H1 (cell line): ENCODE measurements at regions not wholly inside any gene's neighbourhood (a gene's known extent, or its start where the extent isn't known, plus 50 kb on each side); places are given as distances from the start of the nearest gene placed in this dataset.

Source experiments
- CTCF ChIA-PET: fragments of 300-600 bp; sonication (Branson Sonifier 250); formaldehyde crosslinking; loops from one replicate; lab custom pipeline; 2021; ENCODE audit not compliant: partially characterized antibody; lab: Charles Lee
- POLR2A ChIA-PET: fragments of 300-600 bp; sonication (Branson Sonifier 250); formaldehyde crosslinking; loops from one replicate; lab custom pipeline; 2021; ENCODE audit warnings: inconsistent platforms; ENCODE audit not compliant: partially characterized antibody; lab: Charles Lee
- DNase-seq, 2 experiments: peaks; one replicate each; pipeline versions ENCODE4 v3.0.0 to v3.0.0-alpha.2; 2010 to 2022; ENCODE audit warnings: low spot score in 2 of 2, low read depth in 1 of 2, mixed read lengths in 1 of 2
- FAIRE-seq: peaks from 2 replicates; lab custom pipeline; 2011; peaks lifted over from hg19 to GRCh38; lab: Jason Lieb, UNC
- H2AFZ ChIP-seq: 2 replicates; pipeline ENCODE4 v1.8.1; 2012; ENCODE audit warnings: low read length, inconsistent platforms
- H2AK5ac ChIP-seq: 2 replicates; pipeline ENCODE4 v1.6.1; 2013; ENCODE audit warnings: low read depth, low read length
- H2BK120ac ChIP-seq: replicated peaks from 2 replicates; pipeline ENCODE3; 2013; ENCODE audit warnings: low read depth, low read length, inconsistent platforms
- H2BK12ac ChIP-seq: 2 replicates; pipeline ENCODE4 v1.6.1; 2013; ENCODE audit warnings: low read depth, low read length
- H2BK15ac ChIP-seq: 2 replicates; pipeline ENCODE4 v1.6.1; 2013; ENCODE audit warnings: low read length
- H2BK20ac ChIP-seq: 2 replicates; pipeline ENCODE4 v1.6.1; 2013; ENCODE audit warnings: low read length
- H2BK5ac ChIP-seq: 2 replicates; pipeline ENCODE4 v1.6.1; 2013; ENCODE audit warnings: low read depth, low read length
- H3K14ac ChIP-seq: 2 replicates; pipeline ENCODE4 v1.6.1; 2013; ENCODE audit warnings: inconsistent platforms; ENCODE audit not compliant: insufficient read length
- H3K18ac ChIP-seq: 2 replicates; pipeline ENCODE4 v1.6.1; 2013; ENCODE audit warnings: low read length; ENCODE audit errors: extremely low read depth
- H3K23ac ChIP-seq: 2 replicates; pipeline ENCODE4 v1.6.1; 2013; ENCODE audit warnings: inconsistent platforms; ENCODE audit not compliant: insufficient read length
- H3K23me2 ChIP-seq: 2 replicates; pipeline ENCODE4 v1.6.1; 2013; ENCODE audit warnings: low read depth, low read length
- H3K27ac ChIP-seq: 2 replicates; pipeline ENCODE4 v1.6.1; 2011; ENCODE audit warnings: low read depth, low read length, inconsistent platforms
- H3K27me3 ChIP-seq, 4 experiments: replicated peaks in 1 of 4; 1 replicate in 1 of 4; 2 replicates in 3 of 4; pipeline versions ENCODE4 v1.6.1 to v1.8.1; 2011 to 2013; ENCODE audit warnings: low read length in 3 of 4, mild to moderate bottlenecking in 3 of 4, inconsistent platforms in 2 of 4, mixed read lengths in 2 of 4, moderate library complexity in 1 of 4; ENCODE audit not compliant: control insufficient read depth in 3 of 4, insufficient read depth in 3 of 4; ENCODE audit errors: extremely low read depth in 1 of 4
- H3K36me3 ChIP-seq, 4 experiments: 2 replicates each; pipeline versions ENCODE4 v1.6.1 to v1.8.1; 2011 to 2013; ENCODE audit warnings: mild to moderate bottlenecking in 4 of 4, low read length in 3 of 4, moderate library complexity in 2 of 4, control low read depth in 1 of 4, inconsistent platforms in 1 of 4; ENCODE audit not compliant: insufficient read depth in 4 of 4, control insufficient read depth in 2 of 4
- H3K4ac ChIP-seq: replicated peaks from 2 replicates; pipeline ENCODE3; 2013; ENCODE audit warnings: low read length, low read depth, mixed read lengths, inconsistent platforms; ENCODE audit not compliant: insufficient read length
- H3K4me1 ChIP-seq, 4 experiments: replicated peaks in 1 of 4; 1 replicate in 1 of 4; 2 replicates in 3 of 4; pipeline versions ENCODE4 v1.6.1 to v1.8.1; 2011 to 2013; ENCODE audit warnings: low read length in 3 of 4, inconsistent platforms in 2 of 4, mixed read lengths in 1 of 4; ENCODE audit not compliant: insufficient read depth in 4 of 4, control insufficient read depth in 3 of 4
- H3K4me2 ChIP-seq, 2 experiments: 2 replicates each; pipeline versions ENCODE4 v1.6.1 to v1.8.1; 2011 to 2013; ENCODE audit warnings: low read depth in 2 of 2, low read length in 2 of 2, control low read depth in 1 of 2, inconsistent platforms in 1 of 2, mild to moderate bottlenecking in 1 of 2; ENCODE audit not compliant: insufficient read depth in 1 of 2
- H3K4me3 ChIP-seq, 4 experiments: fragments of 200-600, 300-600 bp in 1 of 4; sonication (generic), shearing (Covaris generic), sonication (Bioruptor Twin) in 1 of 4; 2 replicates each; pipeline versions ENCODE4 v1.5.1 to v1.8.1; 2011 to 2016; ENCODE audit warnings: low read length in 4 of 4, low read depth in 3 of 4, control low read depth in 2 of 4, inconsistent platforms in 2 of 4, mild to moderate bottlenecking in 2 of 4, mixed read lengths in 1 of 4, moderate library complexity in 1 of 4; ENCODE audit not compliant: insufficient read depth in 2 of 4; ENCODE audit errors: extremely low read depth in 1 of 4
- H3K56ac ChIP-seq: replicated peaks from 2 replicates; pipeline ENCODE3; 2013; ENCODE audit warnings: low read depth, mild to moderate bottlenecking, mixed read lengths, low read length, inconsistent platforms; ENCODE audit not compliant: insufficient read length
- H3K79me1 ChIP-seq: 2 replicates; pipeline ENCODE4 v1.6.1; 2013; ENCODE audit warnings: low read depth, low read length, control low read depth
- H3K79me2 ChIP-seq, 2 experiments: 2 replicates each; pipeline versions ENCODE4 v1.6.1 to v1.8.1; 2012 to 2013; ENCODE audit warnings: low read length in 2 of 2, mild to moderate bottlenecking in 2 of 2, inconsistent platforms in 1 of 2; ENCODE audit not compliant: insufficient read depth in 2 of 2, control insufficient read depth in 1 of 2
- H3K9ac ChIP-seq, 4 experiments: replicated peaks in 1 of 4; 1 replicate in 1 of 4; 2 replicates in 3 of 4; pipeline versions ENCODE4 v1.6.1 to v1.8.1; 2011 to 2013; ENCODE audit warnings: low read depth in 3 of 4, low read length in 3 of 4, control low read depth in 2 of 4, mild to moderate bottlenecking in 2 of 4, moderate library complexity in 2 of 4, inconsistent platforms in 1 of 4; ENCODE audit errors: extremely low read depth in 1 of 4
- H3K9me3 ChIP-seq, 2 experiments: 2 replicates each; pipeline versions ENCODE4 v1.6.1 to v1.8.1; 2012 to 2013; ENCODE audit warnings: mild to moderate bottlenecking in 2 of 2, moderate library complexity in 2 of 2, control low read depth in 1 of 2, inconsistent platforms in 1 of 2, low read depth in 1 of 2, low read length in 1 of 2, mixed read lengths in 1 of 2; ENCODE audit not compliant: insufficient read depth in 2 of 2
- H4K20me1 ChIP-seq, 2 experiments: replicated peaks in 1 of 2; 2 replicates each; pipeline versions ENCODE3 to v1.8.1; 2011 to 2013; ENCODE audit warnings: inconsistent platforms in 2 of 2, low read length in 2 of 2, mild to moderate bottlenecking in 1 of 2; ENCODE audit not compliant: insufficient read depth in 2 of 2, control insufficient read depth in 1 of 2
- H4K5ac ChIP-seq: 2 replicates; pipeline ENCODE4 v1.6.1; 2013; ENCODE audit warnings: low read length, low read depth, mixed read lengths, inconsistent platforms; ENCODE audit not compliant: insufficient read length
- H4K8ac ChIP-seq: 2 replicates; pipeline ENCODE4 v1.8.0; 2013; ENCODE audit warnings: mild to moderate bottlenecking, moderate library complexity, low read length, inconsistent platforms; ENCODE audit not compliant: insufficient read depth; ENCODE audit errors: extremely low read depth
- H4K91ac ChIP-seq: replicated peaks from 2 replicates; pipeline ENCODE3; 2013; ENCODE audit warnings: low read length, mixed read lengths, inconsistent platforms; ENCODE audit not compliant: insufficient read length
- ASH2L ChIP-seq: fragments of 200-600, 300-600 bp; sonication (generic); IDR thresholded peaks from one replicate; pipeline ENCODE4 v1.7.1; 2017; ENCODE audit warnings: low read length
- CBX5 ChIP-seq: fragments of 300-800, 300-1000 bp; sonication (generic); IDR thresholded peaks from 2 replicates; pipeline ENCODE4 v1.7.1; 2016; ENCODE audit warnings: antibody characterized with exemption, low read length, low read depth
- CREB1 ChIP-seq: IDR thresholded peaks from 2 replicates; pipeline ENCODE4 v1.6.1; 2012; ENCODE audit warnings: inconsistent platforms
- HDAC6 ChIP-seq: IDR thresholded peaks from one replicate; pipeline ENCODE4 v1.7.1; 2012; ENCODE audit warnings: low read depth, mild to moderate bottlenecking, inconsistent platforms, low read length, moderate library complexity
- POLR2AphosphoS5 ChIP-seq: IDR thresholded peaks from 2 replicates; pipeline ENCODE4 v1.6.1; 2011; ENCODE audit warnings: low read depth, low read length
- RAD21 ChIP-seq, 2 experiments: IDR thresholded peaks in 1 of 2; conservative IDR thresholded peaks in 1 of 2; 2 replicates each; pipeline ENCODE4 v1.6.1; 2011; ENCODE audit warnings: low read depth in 2 of 2, low read length in 2 of 2, improper control_type of control experiment in 1 of 2, inconsistent platforms in 1 of 2, mild to moderate bottlenecking in 1 of 2, moderate library complexity in 1 of 2
- RBBP5 ChIP-seq: IDR thresholded peaks from 2 replicates; pipeline ENCODE4 v1.7.1; 2012; ENCODE audit warnings: low read depth, mild to moderate bottlenecking, inconsistent platforms, low read length, moderate library complexity, borderline replicate concordance
- RNF2 ChIP-seq: fragments of 200-900, 300-1000 bp; sonication (generic); IDR thresholded peaks from 2 replicates; pipeline ENCODE4 v1.7.1; 2016; ENCODE audit warnings: borderline replicate concordance, low read depth, mild to moderate bottlenecking, antibody characterized with exemption, low read length; ENCODE audit not compliant: poor library complexity, severe bottlenecking; ENCODE audit errors: missing control alignments
- SAP30 ChIP-seq: fragments of 300-600 bp; sonication (generic); IDR thresholded peaks from 2 replicates; pipeline ENCODE4 v1.7.1; 2012; ENCODE audit warnings: low read length, moderate library complexity, mild to moderate bottlenecking, inconsistent platforms; ENCODE audit not compliant: insufficient read depth, insufficient replicate concordance
- SIX5 ChIP-seq: IDR thresholded peaks from 2 replicates; pipeline ENCODE4 v1.6.1; 2011; ENCODE audit warnings: mild to moderate bottlenecking, low read depth, low read length
- SP2 ChIP-seq: IDR thresholded peaks from 2 replicates; pipeline ENCODE4 v1.6.1; 2012; ENCODE audit warnings: mild to moderate bottlenecking, low read length, inconsistent platforms
- TAF7 ChIP-seq: optimal IDR thresholded peaks from 2 replicates; pipeline ENCODE3; 2011; ENCODE audit warnings: low read depth, mild to moderate bottlenecking, inconsistent platforms, low read length, moderate library complexity, borderline replicate concordance
- TCF12 ChIP-seq: IDR thresholded peaks from 2 replicates; pipeline ENCODE4 v1.6.1; 2011; ENCODE audit warnings: low read depth, mild to moderate bottlenecking, low read length
- TEAD4 ChIP-seq: IDR thresholded peaks from 2 replicates; pipeline ENCODE4 v1.6.1; 2012; ENCODE audit warnings: low read depth, low read length, inconsistent platforms, mixed read lengths
- YY1 ChIP-seq: IDR thresholded peaks from 2 replicates; pipeline ENCODE4 v1.6.1; 2011; ENCODE audit warnings: low read depth, mild to moderate bottlenecking, low read length
- ZNF274 ChIP-seq: IDR thresholded peaks from 2 replicates; pipeline ENCODE4 v1.7.0; 2012; ENCODE audit warnings: low read length, borderline replicate concordance; ENCODE audit errors: extremely low read depth

- Histone ChIP-seq H2AK5ac (no peak overlapping the region), H3K27ac (no peak overlapping the region), H3K9ac (no peak overlapping the region), H4K8ac (no peak overlapping the region), H2BK15ac (no peak overlapping the region), H3K4me2 (no peak overlapping the region), H3K36me3 (no peaks in the 10 kb centered on the region), H3K23ac (no peak overlapping the region), H2BK120ac (no peak overlapping the region), H3K9me3 (no peaks in the 10 kb centered on the region), H3K23me2 (no peaks in the 10 kb centered on the region), H3K4ac (no peak overlapping the region), H3K4me1 (no peaks in the 10 kb centered on the region), H2BK20ac (no peak overlapping the region), H3K18ac (no peak overlapping the region), H3K79me1 (no peaks in the 10 kb centered on the region), H4K20me1 (no peaks in the 10 kb centered on the region), H2AFZ (no peak overlapping the region), H4K91ac (no peak overlapping the region), H3K27me3 (no peaks in the 10 kb centered on the region), H2BK12ac (no peak overlapping the region), H3K79me2 (no peaks in the 10 kb centered on the region), H3K56ac (no peak overlapping the region), H3K14ac (no peak overlapping the region), H4K5ac (no peak overlapping the region), H2BK5ac (no peak overlapping the region), H3K4me3 (no peak overlapping the region)
- FAIRE-seq (no peak), DNase-seq (no peak)
- no peak for TF ChIP-seq ZNF274
- no peak for TF ChIP-seq YY1
- no peak for TF ChIP-seq TCF12
- no peak for TF ChIP-seq TEAD4
- TF ChIP-seq RNF2: no peak
- no peak for TF ChIP-seq POLR2AphosphoS5
- no peak for TF ChIP-seq CREB1
- no peak for TF ChIP-seq SAP30
- no peak for TF ChIP-seq RBBP5
- no peak for TF ChIP-seq CBX5
- TF ChIP-seq RAD21 (IDR thresholded peaks at IDR 0.05 in 1 of 2, conservative IDR thresholded peaks at IDR 0.05 in 1 of 2; ENCODE audit: low read depth in 2 of 2, low read length in 2 of 2): no peak
- TF ChIP-seq TAF7: no peak
- no peak for TF ChIP-seq ASH2L
- no peak for TF ChIP-seq HDAC6
- TF ChIP-seq SP2: no peak
- no peak for TF ChIP-seq SIX5
- ChIA-PET CTCF (no interaction called here), POLR2A (no interaction called here)
These were observed 619.8 kb upstream of the CHORDC1 start for GRCh38 chr11:90842681-90843080.
